Lung microvascular endothelial cell (primary cell): ENCODE measurements at regions not wholly inside any gene's neighbourhood (a gene's known extent, or its start where the extent isn't known, plus 50 kb on each side); places are given as distances from the start of the nearest gene placed in this dataset.

Source experiments
- DNase-seq, 2 donors: peaks; one replicate each; pipeline versions ENCODE4 v3.0.0 to v3.0.0-alpha.2; 2010; ENCODE audit warnings: low read depth in 2 of 2

DNA sequence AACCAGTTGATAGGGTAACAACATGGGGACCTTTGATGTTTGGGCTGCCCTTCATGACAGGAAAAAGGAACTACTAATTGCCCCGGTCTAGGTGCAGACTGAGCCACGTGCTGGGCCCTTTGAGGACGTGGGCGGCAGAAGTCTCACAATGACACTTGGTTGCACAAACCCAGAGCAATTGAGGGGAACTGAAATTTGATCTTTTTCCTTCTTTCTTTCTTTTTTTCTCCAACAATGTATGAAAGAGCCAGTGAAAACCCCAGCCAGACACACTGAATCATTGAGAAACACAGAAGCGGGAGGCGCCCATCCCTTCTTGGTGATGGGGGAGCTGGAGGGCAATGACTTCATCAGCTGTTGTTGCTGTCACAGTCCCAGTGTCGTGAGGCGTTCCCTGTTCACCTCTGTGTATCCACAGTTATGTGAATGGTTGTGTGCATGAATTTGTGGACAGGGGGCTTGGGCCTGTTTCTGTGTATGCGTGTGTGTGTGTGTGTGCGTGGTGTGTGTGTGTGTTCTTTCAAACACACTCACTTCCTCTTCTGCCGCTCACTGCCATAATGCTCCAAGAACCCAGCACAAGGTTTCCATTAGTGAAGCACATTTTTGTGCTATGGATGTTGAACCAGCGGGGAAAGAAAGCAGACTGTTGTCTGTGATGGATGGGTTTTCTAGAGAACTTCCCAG is 137.5 kb upstream of the CCND2 start:
- peak in 1 of 2 donors; percentile 10 for DNase-seq

DNA sequence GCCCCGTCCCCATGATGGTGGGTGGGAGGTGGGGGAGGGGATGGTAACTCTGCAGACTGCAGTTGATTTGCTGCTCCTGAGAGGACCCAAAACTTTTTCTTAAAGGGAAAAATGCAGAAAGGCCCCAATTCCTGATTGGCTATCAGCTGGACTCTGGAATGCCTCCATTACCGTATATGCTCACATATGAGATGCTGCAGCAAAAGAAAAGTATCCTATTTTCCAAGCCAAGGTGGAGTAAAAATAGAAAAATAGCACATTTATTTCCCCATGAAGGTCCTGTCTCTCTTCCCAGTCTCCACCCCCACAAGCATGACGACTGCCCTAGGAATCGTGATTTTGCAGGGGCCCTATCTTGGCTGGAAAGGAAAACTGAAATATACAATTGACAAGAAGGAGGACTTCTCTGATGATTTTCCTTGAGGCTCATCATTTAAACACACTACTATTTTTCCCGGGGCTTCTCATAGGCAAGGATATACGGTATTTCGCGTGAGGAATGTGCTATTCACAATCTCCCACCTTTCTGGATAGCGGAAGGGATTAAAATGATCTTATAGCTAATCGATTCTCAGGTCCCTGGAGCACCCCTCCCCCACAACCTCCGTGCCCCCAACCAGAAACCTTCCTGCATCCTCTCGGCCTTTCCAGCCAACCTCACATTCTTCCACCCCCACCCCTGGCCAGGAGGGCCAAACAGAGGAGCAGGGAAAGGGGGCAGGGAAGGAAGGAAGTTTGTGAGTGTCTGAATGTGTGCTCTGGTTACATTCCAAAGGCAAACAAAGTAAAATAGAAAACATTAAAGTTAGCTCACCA is 138.9 kb upstream of the CCND2 start:
- peak in 1 of 2 donors; percentile 58 for DNase-seq

DNA sequence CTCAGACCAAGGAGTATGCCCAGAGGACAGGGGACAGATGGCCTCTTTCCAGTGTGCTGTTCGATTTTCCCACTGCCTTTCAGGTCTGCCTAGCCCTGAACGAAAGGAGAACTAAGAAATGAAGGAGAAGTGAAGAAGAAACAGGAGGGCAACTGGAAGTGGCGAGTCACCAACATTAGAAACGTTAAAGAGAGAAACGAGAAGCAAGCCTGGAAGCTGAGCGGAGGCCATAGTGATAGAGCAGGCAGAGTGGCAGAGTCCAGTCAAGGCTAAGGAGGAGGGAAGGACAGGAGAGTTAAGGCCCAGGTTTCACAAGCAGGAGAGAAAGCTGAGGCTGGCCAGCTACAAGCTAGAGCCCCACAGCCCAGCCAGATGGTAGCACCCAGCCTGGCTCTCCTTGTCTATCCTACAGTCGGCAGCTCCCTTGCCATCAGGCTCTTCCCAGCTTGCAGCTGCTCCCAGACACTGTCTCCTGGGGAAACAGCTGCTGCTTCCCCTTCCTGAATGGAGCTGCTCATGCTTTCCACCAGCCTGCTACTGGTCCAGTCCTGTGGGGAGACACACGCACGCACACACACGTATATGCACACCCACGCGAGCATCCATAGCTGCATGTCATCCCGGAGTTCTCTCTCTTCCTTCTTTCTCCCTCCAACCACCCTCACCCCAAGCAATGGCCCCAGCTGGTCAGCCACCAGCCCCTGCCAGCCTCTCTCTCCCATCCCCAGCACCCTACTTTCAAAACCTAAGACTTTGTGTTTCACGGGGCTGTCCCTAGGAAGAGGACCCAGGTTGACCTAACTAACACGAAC is 139.7 kb upstream of the CCND2 start:
- DNase-seq = peak; percentile 79 to 89

DNA sequence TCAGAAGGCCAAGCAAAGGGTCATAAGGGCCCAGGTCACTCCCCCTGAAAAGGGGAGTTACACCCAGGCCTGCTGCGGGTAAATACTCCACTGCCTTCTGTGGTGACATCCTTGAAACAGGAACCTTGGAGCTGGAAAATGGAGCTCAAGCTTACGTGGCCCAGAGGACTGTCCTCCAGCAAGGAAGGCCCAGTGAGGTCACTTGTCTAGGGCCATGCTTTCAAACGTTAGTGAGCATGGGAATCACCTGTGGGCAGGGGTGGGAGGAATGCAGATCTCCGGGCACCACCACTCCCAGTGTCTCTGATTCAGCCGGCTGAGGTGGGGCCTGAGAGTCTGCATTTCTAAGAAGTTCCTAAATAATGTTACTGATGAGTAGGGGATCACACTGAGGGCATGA is 140.5 kb upstream of the CCND2 start:
- DNase-seq = no peak

DNA sequence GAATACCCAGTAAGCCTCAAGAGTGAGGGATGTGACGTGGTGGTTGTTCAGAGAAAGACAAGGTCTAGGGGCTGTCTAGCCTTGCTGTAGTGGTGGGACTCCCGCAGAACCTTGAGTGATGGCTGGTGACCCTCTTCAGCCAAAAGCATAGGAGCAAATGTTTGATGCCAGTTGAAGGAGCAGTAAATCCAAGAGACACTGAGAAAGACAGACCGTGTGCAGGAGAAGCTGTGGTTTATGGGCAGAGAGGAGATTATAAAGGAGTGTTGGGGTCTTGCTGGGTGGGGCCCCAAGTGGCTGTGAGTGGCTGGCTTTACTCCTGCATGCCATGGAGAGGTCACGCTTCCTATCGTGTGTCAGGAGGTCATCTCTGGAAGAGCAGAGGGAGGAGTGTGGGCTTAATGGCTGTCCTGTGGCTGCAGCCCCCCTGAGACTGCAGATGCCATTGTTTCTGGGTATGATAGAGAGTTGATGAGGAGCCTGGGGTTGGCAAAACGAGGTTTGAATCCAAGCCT is 152.0 kb upstream of the CCND2 start:
- no peak for DNase-seq

DNA sequence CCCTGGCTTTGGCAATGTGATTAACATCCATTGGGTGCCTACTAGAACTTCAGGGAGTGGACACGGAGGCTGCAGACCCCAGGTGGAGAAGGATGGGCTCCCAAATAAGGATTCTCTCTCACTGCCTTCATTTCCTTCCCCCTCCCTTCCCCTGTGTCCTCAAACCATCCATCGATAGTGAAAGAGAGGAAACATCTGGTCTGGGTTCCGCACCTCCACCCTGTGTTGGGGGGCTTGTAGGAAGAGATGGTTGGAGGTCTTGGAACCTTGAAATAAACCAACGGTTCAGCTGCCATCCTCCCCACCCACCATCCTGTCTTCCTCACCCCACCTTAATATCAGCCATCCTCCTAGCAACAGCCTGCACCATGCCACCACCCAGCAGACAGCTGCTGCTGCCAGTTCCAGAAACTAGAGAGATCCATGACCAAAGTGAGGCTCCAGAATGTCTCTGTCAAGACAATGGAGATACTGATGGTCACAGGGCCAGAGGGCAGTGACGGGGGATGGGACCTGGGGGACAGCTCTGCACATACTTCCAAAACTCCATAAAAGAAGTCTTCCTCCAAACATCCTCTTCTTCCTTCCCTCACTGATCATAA is 153.1 kb upstream of the CCND2 start:
- no peak for DNase-seq

DNA sequence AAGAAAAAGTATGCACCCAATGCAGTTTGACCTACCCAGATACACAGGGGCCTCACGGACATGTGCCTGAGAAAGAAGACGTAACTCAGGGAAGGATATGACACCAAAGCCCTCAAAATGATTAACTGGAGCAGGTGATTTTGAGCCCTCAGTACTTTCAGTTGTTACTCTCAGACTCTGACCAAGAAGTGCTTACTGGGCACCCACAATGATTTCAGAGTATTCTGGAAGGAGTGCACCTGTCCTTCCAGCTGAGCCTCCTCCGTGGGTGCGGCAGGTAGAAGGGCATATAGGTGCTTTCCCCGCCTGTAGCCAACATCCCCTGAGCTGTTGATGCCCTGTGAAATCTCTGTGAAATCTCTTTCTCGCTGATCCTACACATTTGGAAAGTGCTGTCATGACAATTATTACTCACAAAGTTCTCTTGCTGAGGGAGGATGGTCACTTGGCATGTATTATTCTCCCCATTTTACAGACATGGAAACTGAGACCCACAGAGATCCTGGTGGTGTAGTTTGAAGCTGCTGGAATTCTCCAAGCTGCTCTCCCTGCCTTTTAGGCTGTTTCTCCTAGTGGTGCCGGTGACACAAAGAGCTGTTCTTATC is 154.3 kb upstream of the CCND2 start:
- no peak for DNase-seq

DNA sequence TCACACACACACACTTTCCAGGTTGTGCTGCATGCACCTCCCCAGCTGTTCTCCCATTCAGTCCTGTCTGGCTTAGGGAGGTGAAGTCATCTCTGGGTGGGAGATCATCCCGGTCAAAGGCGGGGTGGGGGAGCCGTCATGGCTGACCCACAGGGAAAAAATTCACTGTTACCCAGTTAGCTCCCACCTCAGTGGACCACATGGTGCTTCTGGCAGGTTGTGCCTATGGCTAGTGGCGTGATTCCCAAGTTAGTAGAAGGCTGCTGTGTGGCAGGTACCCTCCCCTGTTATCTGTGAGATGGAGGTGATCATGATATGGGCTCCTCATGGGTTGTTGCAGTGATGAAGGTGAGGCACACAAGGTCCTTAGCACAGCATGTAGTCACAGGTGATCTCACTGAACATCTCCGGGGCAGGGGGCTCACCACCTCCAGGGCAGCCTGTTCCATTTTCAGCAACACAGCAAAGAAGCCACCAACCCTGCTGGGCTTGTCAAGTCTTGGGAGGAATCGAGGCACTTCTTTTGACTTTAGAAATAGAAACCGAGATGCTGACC is 154.9 kb upstream of the CCND2 start:
- no peak for DNase-seq

DNA sequence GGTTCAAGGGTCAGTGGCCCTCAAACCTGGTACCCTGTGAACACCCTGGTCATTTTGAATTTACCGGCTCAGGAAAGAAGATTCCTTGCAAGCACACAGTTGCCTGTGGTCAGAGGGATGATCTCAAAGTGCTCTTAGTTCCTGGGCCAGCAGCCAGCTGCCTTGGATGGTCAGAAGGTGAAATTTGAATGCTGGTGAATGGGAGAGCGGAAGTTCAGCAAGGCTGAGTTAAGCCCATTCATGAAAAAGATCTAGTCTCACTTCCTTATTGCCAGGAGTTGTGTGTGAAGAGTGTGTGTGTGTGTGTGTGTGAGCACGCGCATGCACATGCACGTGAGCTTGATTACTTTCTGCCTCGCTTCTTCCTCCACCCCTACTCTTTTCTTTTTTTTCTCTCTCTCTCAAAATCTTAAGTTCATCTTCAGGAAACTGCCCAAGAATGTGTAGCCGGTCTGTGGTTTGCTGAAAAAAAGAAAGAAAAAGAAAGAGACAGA is 155.5 kb upstream of the CCND2 start:
- DNase-seq = peak in 1 of 2 donors; percentile 41

DNA sequence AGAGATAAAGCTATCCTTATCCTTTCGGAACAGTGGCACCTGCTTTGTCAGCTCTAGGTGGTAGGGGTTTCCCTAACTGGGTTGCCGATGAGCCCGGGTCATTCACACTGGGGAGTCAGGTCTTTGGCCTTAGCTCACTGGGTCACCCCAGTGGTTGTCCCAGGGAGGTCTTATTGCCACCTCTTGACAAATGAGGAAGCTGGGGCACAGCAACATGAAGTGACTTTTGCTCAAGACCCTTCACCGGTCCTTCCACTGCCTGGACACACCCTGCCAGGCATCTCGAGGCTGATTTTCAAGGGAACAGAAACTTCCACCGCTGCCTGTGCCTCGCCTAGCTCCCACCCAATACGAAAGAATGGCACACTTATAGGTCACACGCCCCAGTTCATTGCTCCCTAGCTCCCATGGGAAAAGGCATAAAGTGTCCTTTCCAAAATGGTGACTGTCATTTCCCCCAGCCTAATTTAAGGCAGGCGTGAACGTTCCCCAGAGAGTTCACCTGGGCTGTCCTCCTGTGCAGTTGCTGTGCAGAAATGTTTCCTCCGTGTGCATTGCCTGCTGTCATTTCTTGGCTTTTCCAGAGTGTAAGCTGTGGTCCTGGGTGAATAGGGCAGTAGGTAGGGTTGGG is 156.1 kb upstream of the CCND2 start:
- no peak for DNase-seq

DNA sequence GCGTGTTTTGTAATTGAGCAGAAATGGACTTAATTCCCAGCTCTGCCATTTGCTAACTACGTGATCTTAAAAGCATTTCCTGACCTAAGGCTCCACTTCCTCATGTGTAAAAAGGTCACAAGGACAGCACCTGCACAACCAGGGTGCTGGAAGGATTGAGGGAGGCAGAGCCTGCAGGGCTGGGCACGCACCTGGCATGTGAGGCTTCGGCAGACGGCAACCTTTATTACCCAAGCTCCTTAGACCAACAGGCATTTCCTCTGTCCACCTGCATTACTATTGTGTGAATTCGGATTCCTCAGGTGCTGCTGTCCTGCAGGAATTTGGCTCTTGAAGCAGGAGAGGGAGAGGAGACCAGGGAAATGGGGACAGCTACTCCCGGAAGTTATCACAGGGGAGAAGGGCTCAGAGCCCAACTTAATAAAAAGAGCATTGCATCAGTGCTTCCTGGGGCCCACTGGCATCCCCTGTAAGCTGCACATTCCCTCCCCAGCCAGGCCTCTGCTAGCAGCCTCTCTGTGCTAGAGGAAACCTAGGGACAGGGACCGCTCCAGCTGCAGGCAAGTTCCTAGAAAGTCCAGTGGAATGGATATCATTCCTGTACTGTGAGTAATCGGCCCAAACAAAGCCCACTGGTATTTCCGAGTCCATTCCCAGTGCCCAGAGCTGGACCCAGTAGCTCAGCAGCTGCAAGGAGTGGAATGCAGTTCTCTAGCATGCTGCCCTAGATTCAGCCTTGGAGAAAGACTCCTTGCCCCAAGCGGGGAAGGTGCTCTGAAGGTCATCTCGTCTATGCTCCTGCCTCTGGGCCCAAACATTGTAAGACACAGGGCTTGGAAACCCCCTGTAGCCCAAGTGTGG is 157.1 kb upstream of the CCND2 start:
- DNase-seq = peak; percentile 72 to 79

DNA sequence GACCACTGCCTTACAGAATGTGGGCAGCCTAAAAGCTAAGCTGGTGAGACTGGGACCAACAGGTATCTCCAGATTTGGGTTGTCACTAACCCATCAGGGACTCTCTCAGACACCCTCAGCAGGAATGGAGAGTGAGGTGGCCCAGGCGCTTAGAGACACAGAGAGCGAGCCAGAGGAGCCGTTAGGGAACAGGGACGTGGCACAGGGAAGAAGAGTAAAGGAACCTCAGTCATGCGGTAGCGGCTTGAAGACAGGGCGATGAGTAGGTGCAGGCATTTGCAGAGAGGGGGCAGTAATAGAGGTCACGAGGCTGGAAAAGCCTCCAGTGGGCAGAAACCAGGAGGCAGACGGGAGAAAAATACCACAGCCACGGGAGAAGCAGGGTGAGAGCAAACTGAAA is 158.0 kb upstream of the CCND2 start:
- peak in 1 of 2 donors; percentile 11 for DNase-seq

DNA sequence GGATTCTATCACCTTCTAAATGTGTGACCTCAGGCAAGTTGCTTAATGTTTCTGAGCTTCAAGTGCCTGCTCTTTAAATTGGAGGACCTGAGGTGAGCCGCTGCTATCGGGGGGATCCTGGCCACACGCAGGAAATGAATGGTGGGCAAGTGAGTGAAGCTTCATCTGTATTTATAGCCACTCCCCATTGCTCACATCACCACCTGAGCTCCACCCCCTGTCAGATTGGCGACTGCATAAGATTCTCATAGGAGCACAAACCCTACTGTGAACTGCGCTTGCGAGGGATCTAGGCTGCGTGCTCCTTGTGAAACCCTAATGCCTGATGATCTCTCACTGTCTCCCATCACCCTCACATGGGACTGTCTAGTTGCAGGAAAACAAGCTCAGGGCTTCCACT is 158.6 kb upstream of the CCND2 start:
- no peak for DNase-seq

DNA sequence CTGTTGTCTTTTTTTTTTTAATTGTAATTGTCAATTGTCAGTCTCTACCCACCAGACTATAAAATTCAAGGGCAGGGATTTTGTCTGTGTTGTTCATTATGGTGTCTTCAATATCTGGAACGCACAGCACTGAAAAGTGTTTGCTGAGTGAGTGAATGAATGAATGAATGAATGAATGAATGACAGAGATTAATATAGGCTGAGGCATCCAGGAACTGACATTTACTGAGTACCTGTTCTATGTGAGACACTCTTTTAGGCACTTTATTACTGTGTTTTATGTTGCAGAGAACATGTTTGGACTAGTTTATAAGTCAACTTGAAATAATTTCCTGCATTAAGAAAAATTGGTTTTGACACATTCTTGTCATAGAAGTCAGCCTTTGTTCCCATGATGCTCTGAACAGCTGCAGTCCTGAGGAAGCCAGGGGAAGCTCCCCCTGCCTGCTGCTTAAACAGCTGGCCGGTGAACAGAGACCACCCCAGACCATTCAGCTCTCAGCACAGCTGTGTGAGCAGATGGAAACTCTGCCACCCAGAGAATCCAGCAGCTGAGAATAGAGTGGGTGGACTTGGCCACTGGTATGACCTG is 160.7 kb upstream of the CCND2 start:
- peak in 1 of 2 donors; percentile 39 for DNase-seq

DNA sequence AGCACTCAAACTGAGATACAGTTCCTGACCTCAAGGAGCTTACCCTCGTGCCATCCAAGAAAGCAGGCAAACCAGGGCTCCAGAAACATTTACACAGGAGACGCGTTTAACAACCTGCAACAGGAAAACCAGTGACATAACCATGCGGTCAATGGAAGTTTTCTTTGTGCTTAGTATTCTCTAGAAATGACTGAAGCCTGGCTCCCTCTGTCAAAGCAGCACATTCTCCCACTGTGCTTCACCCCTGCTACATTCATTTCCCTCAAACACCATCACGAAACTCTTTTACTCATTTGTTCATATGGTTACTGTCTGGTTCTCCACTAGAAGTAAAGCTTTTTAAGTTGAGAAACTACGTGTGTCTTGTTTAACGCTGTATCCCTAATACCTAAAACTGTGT is 161.3 kb upstream of the CCND2 start:
- no peak for DNase-seq

DNA sequence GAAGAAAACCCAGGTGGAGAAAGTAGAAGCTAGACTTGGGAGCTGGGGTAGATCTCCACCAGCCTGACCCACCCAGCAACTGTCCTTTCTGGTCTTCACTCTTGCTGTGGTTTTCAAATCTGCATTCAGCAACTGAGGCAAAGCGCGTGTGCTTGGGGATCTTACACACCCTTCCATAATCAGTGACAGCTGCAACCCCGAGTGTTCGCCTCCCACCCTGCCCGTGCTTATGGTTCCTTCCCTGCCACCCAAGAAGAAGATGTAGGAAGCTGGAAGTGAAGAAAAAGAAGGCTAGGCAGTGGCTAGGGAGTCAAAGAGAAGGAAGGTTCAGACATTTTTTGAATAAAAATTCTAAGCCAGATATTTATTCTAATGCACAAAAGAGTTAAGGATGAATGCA is 162.6 kb upstream of the CCND2 start:
- DNase-seq = no peak

DNA sequence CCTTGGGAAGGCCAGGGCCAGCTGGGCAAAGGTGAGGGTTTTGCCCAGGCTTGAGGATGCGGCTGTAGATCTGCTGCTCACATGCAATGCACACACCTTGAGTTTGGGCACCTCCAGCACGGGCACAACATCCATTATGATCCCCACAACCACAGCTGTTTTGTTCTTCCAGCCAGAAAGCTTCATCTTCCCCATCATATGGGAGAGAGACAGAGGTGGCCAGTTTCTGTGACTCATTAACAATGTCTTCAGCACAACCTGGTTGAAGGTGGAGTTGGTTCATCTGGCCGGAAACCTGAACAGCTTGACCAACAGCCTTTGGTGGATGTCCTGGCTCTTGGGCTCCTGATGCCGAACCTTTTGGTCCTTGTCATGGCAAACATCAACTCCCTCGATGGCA is 163.7 kb upstream of the CCND2 start:
- DNase-seq = no peak

DNA sequence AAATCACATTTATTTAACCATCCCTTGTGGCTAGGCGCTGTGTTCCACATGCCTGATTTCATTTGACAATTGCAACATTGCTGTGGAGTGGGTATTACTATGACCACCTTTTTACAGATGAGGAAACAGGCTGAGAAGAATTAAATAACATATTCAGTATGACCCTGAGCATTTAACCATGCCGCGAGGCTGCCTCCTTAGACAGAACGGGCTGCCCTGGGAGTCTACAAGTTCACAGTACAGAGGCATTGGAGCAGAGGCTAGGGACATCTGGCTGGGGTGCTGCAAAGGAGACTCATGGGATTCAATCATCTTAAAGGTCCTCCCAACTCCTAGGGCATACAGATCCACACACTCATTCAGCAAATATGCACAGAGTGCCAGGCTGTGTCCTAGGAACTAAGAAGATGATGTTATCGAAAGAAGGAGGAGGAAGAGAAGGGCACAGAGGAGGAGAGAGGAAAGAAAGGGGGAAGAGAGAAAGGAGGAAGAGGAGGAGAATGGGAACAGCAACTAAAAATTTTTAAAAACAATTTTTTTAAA is 164.7 kb upstream of the CCND2 start:
- no peak for DNase-seq
